ENCODE measurements at regions not wholly inside any gene's neighbourhood (a gene's known extent, or its start where the extent isn't known, plus 50 kb on each side); places are given as distances from the start of the nearest gene placed in this dataset.

DNA sequence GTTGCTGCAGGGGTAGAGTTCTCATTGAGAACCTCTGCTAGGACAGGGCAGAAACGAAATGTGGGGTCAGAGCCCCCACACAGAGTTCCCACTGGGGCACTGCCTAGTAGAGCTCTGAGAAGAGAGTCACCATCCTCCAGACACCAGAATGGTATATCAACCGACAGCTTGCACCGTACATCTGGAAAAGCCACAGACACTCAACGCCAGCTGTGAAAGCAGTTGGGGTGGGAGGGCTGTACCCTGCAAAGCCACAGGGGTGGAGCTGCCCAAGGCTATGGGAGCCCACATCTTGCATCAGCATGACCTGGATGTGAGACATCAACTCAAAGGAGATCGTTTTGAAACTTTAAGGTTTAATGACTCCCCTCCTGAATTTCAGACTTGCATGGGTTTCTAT is 284.0 kb upstream of the DEPDC1 start:
- no peak for TF ChIP-seq ZFP3 (CRISPR knock-in tag; IDR thresholded peaks at IDR 0.05)
- no peak for TF ChIP-seq POU6F1 (CRISPR knock-in tag; IDR thresholded peaks at IDR 0.05; ENCODE audit: borderline replicate concordance, low read depth)
- TF ChIP-seq ISL1 (CRISPR knock-in tag; IDR thresholded peaks at IDR 0.05): no peak
- no peak for TF ChIP-seq RARB (CRISPR knock-in tag; IDR thresholded peaks at IDR 0.05)
- no peak for TF ChIP-seq CSDC2 (CRISPR knock-in tag; IDR thresholded peaks at IDR 0.05)
- no peak for TF ChIP-seq ZNF565 (CRISPR knock-in tag; conservative IDR thresholded peaks at IDR 0.05; ENCODE audit: low read depth)
- TF ChIP-seq PPARA (CRISPR knock-in tag; IDR thresholded peaks at IDR 0.05; ENCODE audit: borderline replicate concordance): no peak
- no peak for TF ChIP-seq TOX (CRISPR knock-in tag; IDR thresholded peaks at IDR 0.05; ENCODE audit: borderline replicate concordance)
- TF ChIP-seq, protein P1, sequence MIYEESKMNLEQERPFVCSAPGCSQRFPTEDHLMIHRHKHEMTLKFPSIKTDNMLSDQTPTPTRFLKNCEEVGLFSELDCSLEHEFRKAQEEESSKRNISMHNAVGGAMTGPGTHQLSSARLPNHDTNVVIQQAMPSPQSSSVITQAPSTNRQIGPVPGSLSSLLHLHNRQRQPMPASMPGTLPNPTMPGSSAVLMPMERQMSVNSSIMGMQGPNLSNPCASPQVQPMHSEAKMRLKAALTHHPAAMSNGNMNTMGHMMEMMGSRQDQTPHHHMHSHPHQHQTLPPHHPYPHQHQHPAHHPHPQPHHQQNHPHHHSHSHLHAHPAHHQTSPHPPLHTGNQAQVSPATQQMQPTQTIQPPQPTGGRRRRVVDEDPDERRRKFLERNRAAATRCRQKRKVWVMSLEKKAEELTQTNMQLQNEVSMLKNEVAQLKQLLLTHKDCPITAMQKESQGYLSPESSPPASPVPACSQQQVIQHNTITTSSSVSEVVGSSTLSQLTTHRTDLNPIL (CRISPR knock-in tag; IDR thresholded peaks at IDR 0.05; ENCODE audit: low read depth): no peak
- no peak for TF ChIP-seq ARNTL (CRISPR knock-in tag; IDR thresholded peaks at IDR 0.05; ENCODE audit: borderline replicate concordance, low read depth)
- TF ChIP-seq SNAI2 (CRISPR knock-in tag; IDR thresholded peaks at IDR 0.05): no peak
- TF ChIP-seq PATZ1 (CRISPR knock-in tag; IDR thresholded peaks at IDR 0.05; ENCODE audit: borderline replicate concordance): no peak
- TF ChIP-seq BACH2 (CRISPR knock-in tag; IDR thresholded peaks at IDR 0.05; ENCODE audit: borderline replicate concordance): no peak
- no peak for TF ChIP-seq ZNF70 (CRISPR knock-in tag; IDR thresholded peaks at IDR 0.05)
- no peak for TF ChIP-seq ZFP30 (CRISPR knock-in tag; IDR thresholded peaks at IDR 0.05)
- TF ChIP-seq, protein P2, sequence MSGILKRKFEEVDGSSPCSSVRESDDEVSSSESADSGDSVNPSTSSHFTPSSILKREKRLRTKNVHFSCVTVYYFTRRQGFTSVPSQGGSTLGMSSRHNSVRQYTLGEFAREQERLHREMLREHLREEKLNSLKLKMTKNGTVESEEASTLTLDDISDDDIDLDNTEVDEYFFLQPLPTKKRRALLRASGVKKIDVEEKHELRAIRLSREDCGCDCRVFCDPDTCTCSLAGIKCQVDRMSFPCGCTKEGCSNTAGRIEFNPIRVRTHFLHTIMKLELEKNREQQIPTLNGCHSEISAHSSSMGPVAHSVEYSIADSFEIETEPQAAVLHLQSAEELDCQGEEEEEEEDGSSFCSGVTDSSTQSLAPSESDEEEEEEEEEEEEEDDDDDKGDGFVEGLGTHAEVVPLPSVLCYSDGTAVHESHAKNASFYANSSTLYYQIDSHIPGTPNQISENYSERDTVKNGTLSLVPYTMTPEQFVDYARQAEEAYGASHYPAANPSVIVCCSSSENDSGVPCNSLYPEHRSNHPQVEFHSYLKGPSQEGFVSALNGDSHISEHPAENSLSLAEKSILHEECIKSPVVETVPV (CRISPR knock-in tag; IDR thresholded peaks at IDR 0.05): no peak
- TF ChIP-seq, protein P3, sequence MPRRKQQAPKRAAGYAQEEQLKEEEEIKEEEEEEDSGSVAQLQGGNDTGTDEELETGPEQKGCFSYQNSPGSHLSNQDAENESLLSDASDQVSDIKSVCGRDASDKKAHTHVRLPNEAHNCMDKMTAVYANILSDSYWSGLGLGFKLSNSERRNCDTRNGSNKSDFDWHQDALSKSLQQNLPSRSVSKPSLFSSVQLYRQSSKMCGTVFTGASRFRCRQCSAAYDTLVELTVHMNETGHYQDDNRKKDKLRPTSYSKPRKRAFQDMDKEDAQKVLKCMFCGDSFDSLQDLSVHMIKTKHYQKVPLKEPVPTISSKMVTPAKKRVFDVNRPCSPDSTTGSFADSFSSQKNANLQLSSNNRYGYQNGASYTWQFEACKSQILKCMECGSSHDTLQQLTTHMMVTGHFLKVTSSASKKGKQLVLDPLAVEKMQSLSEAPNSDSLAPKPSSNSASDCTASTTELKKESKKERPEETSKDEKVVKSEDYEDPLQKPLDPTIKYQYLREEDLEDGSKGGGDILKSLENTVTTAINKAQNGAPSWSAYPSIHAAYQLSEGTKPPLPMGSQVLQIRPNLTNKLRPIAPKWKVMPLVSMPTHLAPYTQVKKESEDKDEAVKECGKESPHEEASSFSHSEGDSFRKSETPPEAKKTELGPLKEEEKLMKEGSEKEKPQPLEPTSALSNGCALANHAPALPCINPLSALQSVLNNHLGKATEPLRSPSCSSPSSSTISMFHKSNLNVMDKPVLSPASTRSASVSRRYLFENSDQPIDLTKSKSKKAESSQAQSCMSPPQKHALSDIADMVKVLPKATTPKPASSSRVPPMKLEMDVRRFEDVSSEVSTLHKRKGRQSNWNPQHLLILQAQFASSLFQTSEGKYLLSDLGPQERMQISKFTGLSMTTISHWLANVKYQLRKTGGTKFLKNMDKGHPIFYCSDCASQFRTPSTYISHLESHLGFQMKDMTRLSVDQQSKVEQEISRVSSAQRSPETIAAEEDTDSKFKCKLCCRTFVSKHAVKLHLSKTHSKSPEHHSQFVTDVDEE (CRISPR knock-in tag; IDR thresholded peaks at IDR 0.05): no peak
- no peak for TF ChIP-seq GLIS3 (CRISPR knock-in tag; IDR thresholded peaks at IDR 0.05)
- ATAC-seq: no peak

DNA sequence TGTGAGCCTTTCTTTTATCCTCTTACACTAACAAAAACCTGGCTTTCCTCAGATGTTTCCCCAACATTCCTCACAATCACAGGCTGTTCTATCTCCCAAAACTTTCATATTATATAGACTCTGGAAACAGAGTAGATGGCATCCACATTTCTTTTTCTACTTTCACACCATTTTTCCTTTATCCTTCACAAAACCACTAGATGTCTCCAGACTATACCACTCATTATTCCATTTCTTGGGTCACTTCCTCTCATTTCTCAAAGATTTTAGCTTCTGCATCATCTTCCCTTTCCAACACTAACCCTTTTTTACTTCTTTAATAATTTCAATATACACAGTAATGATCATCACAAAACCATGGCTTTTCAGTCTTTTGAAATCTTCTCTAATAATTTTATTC is 286.0 kb upstream of the DEPDC1 start:
- no peak for ATAC-seq
- TF ChIP-seq GLIS3 (CRISPR knock-in tag; IDR thresholded peaks at IDR 0.05): no peak
- no peak for TF ChIP-seq PPARA (CRISPR knock-in tag; IDR thresholded peaks at IDR 0.05; ENCODE audit: borderline replicate concordance)
- TF ChIP-seq ESRRG (CRISPR knock-in tag; IDR thresholded peaks at IDR 0.05): no peak

DNA sequence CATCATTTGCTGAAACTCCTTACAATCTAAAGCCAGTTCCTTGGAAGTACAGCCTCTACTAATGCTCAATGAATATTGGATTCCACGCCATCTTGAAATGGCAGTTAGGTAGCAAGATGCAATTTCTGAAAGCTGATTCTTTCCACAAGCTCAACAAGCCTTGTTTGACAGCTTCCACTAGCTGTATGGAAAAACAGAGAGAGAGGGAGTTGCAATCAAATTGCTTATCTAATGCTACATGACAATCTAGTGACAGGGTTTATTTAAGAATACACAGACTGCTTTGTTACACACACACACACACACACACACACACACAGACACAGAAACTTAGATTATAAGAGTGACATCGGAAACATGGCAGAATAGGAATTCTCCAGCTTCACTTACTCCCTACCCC is 288.4 kb upstream of the DEPDC1 start:
- ATAC-seq: no peak
- TF ChIP-seq TOX (CRISPR knock-in tag; IDR thresholded peaks at IDR 0.05; ENCODE audit: borderline replicate concordance) (no peak), TCF4 (CRISPR knock-in tag; IDR thresholded peaks at IDR 0.05; ENCODE audit: borderline replicate concordance) (no peak), ZC3H10 (CRISPR knock-in tag; IDR thresholded peaks at IDR 0.05) (no peak), GLIS3 (CRISPR knock-in tag; IDR thresholded peaks at IDR 0.05) (no peak), SNAI2 (CRISPR knock-in tag; IDR thresholded peaks at IDR 0.05) (no peak), ZFP3 (CRISPR knock-in tag; IDR thresholded peaks at IDR 0.05) (no peak), ZNF8 (CRISPR knock-in tag; IDR thresholded peaks at IDR 0.05) (no peak), ZNF70 (CRISPR knock-in tag; IDR thresholded peaks at IDR 0.05) (no peak), BACH2 (CRISPR knock-in tag; IDR thresholded peaks at IDR 0.05; ENCODE audit: borderline replicate concordance) (no peak)
- TF ChIP-seq, protein P3 (CRISPR knock-in tag; IDR thresholded peaks at IDR 0.05): no peak
